HG03103 (cell line): ENCODE measurements at regions not wholly inside any gene's neighbourhood (a gene's known extent, or its start where the extent isn't known, plus 50 kb on each side); places are given as distances from the start of the nearest gene placed in this dataset.
"Not testable (repeated sequence)": the region's sequence is repeated elsewhere in the genome, so short reads cannot be mapped to it uniquely, and the experiment has no call there.

Source experiments
- ATAC-seq: cut with Tn5 transposase; IDR thresholded peaks from one replicate; pipeline ENCODE4 v1.9.1; 2021; ENCODE audit warnings: low read depth; ENCODE audit not compliant: unreplicated experiment

DNA sequence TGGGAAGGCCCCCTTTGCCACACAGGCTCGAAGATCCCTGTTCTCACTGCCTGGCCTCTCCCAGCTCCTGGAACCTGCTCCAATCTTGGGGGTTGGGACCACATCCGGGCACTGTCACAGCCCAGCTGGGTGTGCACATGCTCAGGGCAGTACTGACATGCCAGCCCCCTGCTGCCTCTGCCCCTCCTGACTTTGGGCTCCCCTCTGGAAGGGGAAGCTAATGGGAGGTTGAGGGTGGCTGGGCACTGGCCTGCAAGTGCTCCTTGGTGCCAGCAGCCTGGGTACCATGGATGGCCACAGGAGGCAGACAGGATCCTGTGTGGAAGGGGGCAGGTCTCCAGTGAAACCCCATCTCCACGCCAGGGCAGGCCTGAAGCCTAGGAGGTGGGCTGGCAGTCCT is 126.1 kb upstream of the NOL4 start:
- ATAC-seq, result no peak

DNA sequence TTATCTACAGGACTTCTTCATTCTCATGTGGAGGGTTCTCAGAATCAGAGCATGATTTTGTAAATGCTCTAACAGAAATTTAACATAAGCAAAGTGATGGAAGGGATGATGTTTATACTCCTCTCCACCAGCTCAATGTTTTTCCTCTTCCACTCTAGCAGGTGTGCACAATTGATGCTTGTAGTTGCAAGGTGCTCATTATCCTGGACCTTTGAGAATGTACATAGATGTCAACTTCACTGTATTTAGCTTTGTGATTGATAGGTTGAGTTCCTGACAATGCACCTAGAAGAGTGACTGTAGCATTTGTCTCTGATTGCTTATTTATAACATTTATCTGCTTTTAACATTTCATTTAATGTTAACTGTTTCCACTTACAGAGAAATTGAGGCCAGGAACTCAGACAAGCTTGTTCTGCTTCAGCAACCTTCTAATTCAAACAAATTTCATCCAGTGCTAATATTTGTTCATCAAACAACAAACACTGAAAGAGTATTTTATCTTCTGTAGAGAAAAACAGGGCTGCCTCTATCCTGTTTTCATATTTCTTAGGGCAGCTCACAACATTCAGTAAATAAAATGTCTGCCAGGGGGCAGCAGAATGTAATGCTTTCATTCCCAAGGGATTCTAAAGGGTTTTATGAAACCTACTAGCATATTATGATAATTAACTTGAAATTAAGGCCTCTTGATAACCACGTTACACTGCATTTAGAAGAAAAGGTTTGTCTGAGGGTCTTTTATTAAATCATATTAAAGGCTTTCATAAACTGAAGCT is 127.9 kb upstream of the NOL4 start:
- no peak for ATAC-seq

DNA sequence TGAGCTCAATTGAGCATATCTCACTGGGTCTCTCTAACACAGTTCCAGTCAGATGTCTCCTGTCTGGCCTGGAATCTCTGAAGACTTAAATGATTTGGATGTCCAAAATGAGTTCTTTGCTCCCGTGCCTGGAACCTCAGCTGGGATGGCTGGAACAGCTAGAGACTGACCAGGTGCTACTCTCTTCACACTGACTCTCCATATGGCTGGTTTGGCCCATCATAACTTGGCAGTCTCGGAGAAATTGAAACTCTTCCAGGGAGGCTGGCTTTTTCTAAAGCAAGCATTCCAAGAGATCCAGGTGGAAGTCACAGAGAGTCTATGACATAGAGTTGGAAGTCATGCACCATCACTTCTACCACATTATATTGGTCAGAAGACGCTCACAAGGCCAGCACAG is 129.6 kb upstream of the NOL4 start:
- ATAC-seq, result no peak

DNA sequence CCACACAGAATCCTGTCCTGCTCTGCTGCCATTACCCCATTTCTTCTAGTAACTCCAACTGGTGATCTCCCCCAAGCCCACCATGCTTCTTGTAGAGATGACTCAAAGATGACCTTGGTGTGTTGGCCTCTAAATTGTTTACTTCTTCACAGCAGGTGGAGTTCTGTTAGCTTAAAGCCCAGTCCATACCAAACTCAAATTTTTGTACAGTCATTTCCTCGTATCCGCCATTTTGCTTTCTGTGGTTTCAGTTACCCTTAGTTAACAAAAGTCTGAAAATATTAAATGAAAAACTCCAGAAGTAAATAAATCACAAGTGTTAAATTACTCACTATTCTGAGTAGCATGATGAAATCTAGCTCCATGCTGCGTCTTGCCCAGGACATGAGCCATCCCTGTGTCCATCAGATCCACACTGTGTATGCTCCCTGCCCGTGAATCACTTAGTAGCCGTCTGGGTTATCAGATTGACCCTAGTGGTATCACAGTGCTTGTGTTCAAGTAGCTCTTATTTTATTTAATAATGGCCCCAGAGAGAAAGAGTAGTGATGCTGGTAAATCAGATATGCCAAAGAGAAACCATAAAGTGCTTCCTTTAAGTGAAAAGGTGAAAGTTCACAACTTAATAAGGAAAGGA is 133.3 kb upstream of the NOL4 start:
- ATAC-seq, result no peak

DNA sequence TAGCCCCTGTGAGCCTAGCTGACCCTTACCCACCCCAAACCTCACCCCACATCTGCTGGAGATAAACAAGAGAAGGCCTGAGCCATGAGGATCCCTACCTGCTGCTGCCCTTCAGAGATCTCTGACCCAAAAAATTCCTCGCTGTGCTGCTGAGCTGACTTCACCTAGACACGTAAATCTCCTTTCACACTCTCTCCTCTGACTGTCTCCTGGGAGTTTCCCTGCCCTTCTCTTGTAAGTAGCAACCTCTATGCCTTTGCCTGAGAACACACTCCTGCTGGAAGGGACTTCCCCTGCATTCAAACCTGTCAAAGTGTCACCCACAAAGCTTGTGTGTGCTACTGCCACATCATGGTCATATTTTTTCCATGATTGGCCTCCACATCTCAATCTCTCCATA is 134.2 kb upstream of the NOL4 start:
- no peak for ATAC-seq

DNA sequence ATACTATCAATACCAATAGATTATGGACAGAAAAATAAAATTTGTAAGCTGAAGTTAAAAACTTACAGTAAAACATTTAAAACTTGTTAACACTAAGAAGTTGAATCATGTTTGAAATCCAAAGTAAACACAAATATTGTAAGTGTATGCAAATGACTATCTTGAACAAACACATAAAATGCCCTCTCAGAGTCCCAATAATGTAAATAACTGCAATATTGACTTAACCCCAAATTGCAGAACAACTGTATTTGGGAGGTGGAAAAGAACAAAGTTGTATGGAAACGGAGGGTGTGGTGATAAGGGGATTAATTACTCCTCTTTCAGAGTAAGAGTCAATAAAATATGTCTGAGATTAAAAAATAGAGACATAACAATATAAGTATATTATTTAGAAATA is 140.0 kb upstream of the NOL4 start:
- no peak for ATAC-seq

DNA sequence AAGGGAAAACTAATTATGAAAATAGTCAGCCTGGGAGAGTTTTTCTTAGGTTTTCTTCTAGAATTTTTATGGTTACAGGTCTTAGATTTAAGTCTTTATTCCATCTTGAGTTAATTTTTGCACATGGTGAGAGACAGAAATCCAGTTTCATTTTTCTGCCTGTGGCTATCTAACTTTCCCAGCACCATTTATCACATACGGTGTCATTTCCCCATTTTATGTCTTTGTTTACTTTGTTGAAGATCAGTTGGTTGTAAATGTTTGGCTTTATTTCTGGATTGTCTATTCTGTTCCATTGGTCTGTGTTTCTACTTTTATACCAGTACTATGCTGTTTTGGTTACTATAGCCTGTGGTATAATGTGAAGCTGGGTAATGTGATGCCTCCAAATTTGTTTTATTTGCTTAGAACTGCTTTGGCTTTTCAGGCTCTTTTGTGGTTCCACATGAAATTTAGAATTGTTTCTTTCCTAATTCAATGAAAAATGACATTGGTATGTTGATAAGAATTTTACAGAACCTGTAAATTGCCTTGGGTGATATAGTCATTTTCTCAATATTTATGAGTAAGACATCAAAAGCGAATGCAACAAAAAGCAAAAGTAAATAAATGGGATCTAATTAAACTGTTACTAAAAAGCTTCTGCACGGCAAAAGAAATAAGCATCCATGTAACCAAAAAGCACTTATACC is 146.1 kb upstream of the NOL4 start:
- no peak for ATAC-seq

DNA sequence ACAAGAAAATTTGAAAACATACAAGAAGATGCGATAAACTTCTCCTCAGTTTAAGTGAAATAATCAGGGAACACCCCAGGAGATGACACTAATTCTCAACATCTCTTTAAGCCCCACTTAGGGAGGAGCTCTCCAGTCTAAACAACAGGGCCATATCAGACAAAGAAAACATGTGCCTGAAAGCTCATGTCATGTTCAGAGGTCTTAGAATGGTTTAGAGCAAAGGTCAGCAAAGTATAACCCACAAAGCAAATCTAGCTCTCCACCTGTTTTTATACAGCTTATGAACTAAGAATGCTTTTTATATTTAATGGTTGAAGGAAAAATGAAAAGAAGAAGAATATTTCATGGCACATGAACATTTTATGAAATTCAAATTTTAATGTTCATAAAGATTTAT is 155.6 kb upstream of the NOL4 start:
- ATAC-seq, result no peak

DNA sequence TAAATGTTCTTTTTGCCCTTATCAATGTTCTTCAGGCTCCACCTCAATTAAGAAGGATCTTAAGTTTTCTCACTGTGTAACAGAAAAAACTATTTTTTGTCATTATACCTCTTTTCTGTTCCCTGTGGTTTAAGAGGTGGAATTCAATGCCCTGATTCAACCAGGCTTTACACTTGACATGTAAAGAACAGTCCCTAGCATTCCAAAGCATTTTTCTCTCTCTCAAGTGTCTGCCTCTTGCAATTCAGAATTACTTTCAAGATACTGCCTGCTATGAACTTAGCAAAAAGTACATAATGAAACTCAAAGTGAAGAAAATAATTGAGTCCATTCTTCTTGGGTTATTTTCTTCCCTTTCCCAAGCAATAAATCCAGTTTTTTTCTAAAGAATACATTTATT is 160.6 kb upstream of the NOL4 start:
- no peak for ATAC-seq

DNA sequence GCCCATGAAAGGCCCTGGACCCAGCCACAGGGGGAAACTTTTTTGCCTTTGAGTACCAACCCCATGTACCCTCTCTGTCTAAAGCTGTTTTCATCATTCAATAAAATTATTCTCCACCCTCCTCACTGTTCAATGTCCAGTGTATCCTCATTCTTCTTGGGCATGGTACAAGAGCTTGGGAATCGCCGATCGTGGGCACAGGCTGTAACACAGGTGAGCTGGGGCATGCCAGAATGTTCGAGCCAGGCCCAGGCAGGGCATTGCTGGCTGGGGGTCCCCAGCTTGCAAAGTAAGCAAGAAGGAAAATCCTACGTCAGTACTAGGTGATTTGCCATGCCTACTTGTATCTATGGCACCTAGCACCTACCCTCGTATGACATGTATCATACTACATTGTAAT is 162.1 kb upstream of the NOL4 start:
- no peak for ATAC-seq

DNA sequence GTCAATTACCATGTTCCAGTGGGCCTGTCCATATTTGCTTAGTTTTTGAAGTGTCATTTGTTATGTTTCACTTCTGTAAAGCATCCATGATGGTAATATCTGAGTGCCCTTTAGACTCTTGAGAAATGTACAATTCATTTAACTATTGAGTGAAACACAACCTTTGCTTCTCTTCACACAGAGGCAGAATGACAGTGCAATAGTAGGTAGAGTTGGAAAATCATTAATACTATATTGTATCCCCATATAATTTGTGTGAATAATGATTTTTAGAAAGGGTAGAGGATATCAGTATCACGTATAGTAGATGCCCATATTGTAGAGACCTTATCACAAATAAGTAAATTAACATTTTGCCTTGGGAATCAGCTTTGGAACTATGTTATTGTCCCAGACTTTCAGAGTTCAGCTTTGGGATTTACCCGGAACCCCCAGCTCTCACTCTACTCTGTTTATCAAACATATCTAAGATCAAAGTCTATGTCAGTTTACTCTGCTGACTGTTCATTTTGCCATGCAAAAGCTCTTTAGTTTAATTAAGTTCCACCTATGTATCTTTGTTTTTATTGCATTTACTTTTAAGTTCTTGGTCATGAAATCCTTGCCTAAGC is 172.7 kb upstream of the NOL4 start:
- ATAC-seq, result no peak

DNA sequence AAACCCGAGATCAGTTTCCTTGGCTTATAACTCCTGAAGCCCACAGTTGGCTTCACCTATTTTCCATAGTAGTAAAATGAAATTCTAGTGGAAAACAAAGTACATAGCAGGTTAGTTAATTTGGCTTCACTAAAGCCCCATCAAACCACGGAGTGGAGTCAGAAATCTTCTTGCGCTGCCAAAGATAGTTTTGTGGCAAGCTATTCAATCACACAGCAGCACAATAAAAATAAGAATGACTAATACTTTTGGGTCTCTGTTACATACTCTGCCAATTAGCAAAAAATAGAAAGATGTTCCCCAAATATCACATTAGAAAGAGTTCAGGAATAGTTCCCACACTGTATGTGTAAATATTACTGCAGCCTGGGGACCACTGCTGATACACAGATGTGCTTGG is 175.2 kb upstream of the NOL4 start:
- no peak for ATAC-seq

DNA sequence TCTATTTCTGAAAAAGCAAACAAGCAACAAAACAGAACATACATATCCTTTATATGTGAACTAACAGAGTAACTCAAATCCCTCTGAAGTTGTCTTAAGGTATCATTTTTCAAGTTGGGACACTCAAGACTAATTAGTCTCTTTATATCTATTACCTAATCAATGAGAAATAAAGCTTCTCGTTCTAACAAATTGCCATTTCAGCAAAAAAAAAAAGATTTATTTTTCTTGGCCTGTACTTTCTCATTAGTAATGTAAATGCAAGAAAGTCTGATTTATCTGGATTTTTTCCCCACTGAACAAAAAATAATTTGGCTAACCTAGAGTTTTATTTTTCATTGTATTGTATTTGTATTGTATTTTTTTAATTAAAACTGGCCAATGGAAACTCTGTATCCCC is 176.1 kb upstream of the NOL4 start:
- no peak for ATAC-seq

DNA sequence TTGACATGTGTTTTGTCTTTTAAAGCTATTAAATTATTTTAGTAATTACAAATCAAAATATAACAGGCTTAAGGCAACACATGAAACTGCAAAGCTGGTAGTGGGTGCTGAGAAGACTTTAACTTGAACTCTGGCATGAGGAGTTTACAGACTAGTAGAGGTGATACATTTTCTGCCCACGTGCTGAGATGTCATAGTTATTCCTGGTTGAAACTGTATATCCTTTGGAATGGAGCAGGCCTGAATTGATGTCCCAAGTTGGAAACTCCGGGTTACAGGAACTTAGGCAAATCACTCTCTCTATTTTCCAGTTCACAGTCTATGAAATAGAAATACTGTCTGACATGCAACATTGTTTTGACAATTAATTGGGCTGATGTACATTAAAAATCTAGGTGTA is 177.1 kb upstream of the NOL4 start:
- no peak for ATAC-seq

DNA sequence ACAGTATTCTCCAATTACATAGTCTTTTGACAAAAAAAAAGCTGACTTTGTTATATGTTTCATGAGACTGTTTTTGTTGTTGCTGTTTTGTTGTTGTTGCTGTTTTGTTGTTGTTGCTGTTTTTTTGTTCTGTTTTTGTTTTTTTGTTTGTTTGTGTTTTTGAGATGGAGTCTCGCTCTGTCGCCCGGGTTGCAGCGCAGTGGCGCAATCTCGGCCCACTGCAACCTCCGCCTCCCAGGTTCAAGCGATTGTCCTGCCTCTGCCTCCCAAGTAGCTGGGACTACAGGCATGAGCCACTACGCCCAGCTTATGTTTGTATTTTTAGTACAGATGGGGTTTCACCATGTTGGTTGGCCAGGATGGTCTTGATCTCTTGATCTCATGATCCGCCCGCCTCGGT is 182.8 kb upstream of the NOL4 start:
- not testable (repeated sequence) for ATAC-seq

DNA sequence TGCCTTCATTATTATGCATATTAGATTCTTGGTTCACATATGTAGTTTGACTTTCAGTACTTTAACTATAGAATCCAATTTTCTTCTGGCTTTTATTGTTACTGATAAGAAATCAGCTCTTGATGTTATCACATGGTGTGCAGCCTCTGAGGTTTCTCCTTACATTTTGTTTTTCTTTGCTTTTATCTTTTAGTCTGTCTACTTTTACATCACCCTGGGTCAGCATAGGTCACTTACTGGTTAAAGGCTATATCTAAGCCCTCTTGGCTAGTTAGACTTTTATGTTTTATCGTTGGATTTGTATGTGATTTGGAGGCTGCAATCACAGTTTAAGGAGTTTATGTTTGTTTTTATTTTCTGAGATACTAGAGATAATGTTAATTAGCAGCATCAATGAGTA is 187.2 kb upstream of the NOL4 start:
- no peak for ATAC-seq

DNA sequence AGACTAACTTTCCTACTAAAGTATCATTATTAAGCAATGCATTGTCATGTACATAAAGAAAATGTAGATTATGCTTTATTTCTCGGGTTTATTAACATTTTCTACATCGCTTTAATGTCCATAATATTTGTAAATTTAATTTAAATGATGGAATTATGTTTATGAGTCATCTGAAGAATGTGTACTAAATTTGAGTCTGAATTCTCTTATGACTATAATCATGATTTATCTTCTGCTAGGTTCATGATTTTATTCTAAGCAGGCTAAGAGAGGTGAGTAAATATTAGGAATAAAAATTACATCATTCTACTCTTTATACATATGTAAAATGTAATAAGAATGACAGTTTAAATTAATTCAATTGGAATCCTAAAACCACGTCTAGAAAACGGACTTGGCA is 206.3 kb upstream of the NOL4 start:
- ATAC-seq, result no peak

DNA sequence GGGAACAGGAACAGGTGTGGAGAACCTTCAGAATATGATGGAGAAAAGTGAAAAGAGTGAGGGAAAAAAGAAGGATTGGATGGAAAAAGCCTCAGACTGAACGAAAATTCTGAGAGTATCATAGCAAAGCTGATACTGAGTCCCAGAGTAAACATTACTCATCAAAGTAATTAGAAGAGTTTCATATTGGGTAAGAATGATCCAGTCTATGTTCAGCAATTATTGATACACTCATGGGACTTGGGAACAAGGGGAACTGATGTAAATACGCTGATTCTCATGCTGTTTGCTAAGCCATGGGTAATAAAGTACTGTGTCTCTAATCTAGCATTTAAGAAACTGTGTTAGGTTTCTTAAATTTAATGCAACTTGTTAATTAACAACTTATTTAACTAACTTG is 219.9 kb upstream of the NOL4 start:
- no peak for ATAC-seq

DNA sequence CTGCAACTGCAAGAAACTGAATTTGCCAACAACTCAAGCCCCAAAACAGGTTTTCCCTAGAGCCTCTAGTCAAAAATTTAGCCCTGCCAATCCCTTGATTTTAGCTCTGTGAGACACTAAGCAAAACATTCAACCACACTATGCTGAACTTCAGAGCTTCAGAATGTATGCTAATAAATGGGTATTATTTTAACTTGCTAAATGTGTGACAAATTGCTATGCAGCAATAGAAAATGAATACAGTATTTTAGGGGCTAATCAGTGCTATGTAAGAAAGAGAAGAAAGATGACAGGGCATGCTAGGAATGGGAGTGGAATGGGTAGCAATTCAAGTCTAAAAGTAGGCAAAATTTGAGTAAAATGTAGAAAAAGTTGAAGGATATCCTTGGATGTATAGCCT is 223.9 kb upstream of the NOL4 start:
- ATAC-seq, result no peak

DNA sequence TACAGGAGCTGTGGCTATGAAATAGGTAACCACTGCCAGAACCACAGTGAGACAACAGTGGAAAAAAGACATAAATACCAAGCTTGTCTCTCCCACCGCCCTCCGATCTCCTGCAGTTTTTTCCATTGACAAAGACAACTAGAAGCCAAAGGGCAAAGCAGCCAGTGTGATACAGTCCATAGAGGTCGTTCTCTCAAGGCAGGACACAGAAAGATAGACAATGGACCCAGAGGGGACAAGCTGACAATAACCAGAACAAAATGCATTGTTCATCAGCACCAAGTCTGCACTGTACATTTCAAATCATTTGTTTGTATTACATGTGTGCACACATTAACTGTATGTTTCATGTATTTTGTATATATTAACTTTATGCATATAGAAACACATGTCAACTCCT is 233.0 kb upstream of the NOL4 start:
- no peak for ATAC-seq

DNA sequence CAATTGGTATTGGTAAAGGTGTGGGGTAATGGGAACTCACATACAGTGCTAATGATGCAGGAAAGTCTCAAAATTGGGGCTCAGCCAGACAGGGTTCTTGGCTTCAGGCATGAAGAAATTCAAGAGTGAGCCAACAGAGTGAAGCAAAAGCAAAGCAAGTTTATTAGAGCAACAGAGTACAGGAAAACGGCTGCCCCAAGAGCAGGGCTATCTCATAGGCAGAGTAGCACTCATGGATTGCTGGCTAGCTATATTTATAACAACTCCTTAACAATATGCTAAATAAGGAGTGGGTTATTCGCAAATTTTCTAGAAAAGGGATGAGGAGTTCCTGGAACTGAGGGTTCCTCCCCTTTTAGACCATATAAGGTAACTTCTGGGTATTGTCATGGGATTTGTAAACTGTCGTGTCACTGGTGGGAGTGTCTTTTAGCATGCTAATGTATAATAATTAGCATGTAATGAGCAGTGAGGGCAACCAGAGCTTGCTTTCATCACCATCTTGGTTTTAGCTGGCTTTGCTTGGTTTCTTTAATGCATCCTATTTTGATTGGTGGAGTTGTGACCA is 233.8 kb upstream of the NOL4 start:
- ATAC-seq, result no peak
